K562 (cell line): ENCODE measurements at regions not wholly inside any gene's neighbourhood (a gene's known extent, or its start where the extent isn't known, plus 50 kb on each side); places are given as distances from the start of the nearest gene placed in this dataset.

Experiments
- ATAC-seq: fragments of 200-7000 bp; cut with Tn5 transposase; 3 replicates; pipeline ENCODE4 v1.9.1; 2020; ENCODE audit warnings: moderate library complexity
- BruUV-seq: library from RNA; stranded (reverse); fragments of 400-500 nt; replicated peaks from 2 replicates; lab custom pipeline; 2021; lab: Mats Ljungman, UMichigan
- CTCF ChIA-PET: fragments of 300-600 bp; formaldehyde crosslinking; extraction: SDS; loops from one replicate; lab custom pipeline; 2021; ENCODE audit warnings: low intra/inter-chr PET ratio; lab: Yijun Ruan, JAX
- POLR2A ChIA-PET: fragments of 300-600, 350-650 bp; sonication (Branson Sonifier 250); formaldehyde crosslinking; extraction: SDS; loops from one replicate; lab custom pipeline; 2021; ENCODE audit warnings: antibody characterized with exemption, inconsistent platforms; lab: Yijun Ruan, JAX
- DNase-seq, 4 experiments: peaks; one replicate each; pipeline versions ENCODE4 v3.0.0 to v3.0.0-alpha.2; 2011 to 2018; ENCODE audit warnings: low spot score in 3 of 4, mixed read lengths in 3 of 4; ENCODE audit errors: extremely low read depth in 1 of 4
- FAIRE-seq: peaks from 2 replicates; lab custom pipeline; 2011; peaks lifted over from hg19 to GRCh38; lab: Jason Lieb, UNC
- H2AFZ ChIP-seq: 2 replicates; pipeline ENCODE4 v1.6.0; 2011; ENCODE audit warnings: low read depth, low read length, control low read depth, inconsistent platforms
- H3K27ac ChIP-seq: fragments of 200-600 bp; 3 replicates; pipeline ENCODE4 v1.8.0; 2011; ENCODE audit warnings: low read depth, mild to moderate bottlenecking, control low read depth, inconsistent platforms, low read length, moderate library complexity, mixed read lengths; ENCODE audit errors: extremely low read depth
- H3K27me3 ChIP-seq, 2 experiments: fragments of 300-600 bp in 1 of 2; 2 replicates in 1 of 2; 3 replicates in 1 of 2; pipeline versions ENCODE4 v1.6.0 to v1.8.0; 2011; ENCODE audit warnings: inconsistent platforms in 2 of 2, low read length in 2 of 2, mild to moderate bottlenecking in 1 of 2, mixed read lengths in 1 of 2, moderate library complexity in 1 of 2; ENCODE audit not compliant: control insufficient read depth in 2 of 2, insufficient read depth in 2 of 2
- H3K36me3 ChIP-seq: fragments of 300-600 bp; 3 replicates; pipeline ENCODE4 v1.8.0; 2011; ENCODE audit warnings: mild to moderate bottlenecking, low read length, inconsistent platforms; ENCODE audit not compliant: control insufficient read depth, insufficient read depth
- H3K4me1 ChIP-seq, 2 experiments: fragments of 200-600 bp in 1 of 2; replicated peaks in 1 of 2; 2 replicates in 1 of 2; 3 replicates in 1 of 2; pipeline versions ENCODE4 v1.5.1 to v1.8.0; 2011; ENCODE audit warnings: inconsistent platforms in 2 of 2, low read length in 2 of 2, mild to moderate bottlenecking in 1 of 2, mixed read lengths in 1 of 2, moderate library complexity in 1 of 2; ENCODE audit not compliant: control insufficient read depth in 2 of 2, insufficient read depth in 2 of 2
- H3K4me2 ChIP-seq: 2 replicates; pipeline ENCODE4 v1.6.1; 2011; ENCODE audit warnings: low read length, control low read depth, inconsistent platforms, mixed read lengths; ENCODE audit not compliant: insufficient read depth
- H3K4me3 ChIP-seq: fragments of 200-600 bp; sonication (generic), shearing (Covaris generic); 2 replicates; pipeline ENCODE4 v1.5.1; 2016; ENCODE audit warnings: control low read depth, inconsistent platforms
- H3K79me2 ChIP-seq: fragments of 200-600 bp; 3 replicates; pipeline ENCODE4 v1.8.0; 2011; ENCODE audit warnings: low read length, inconsistent platforms; ENCODE audit not compliant: control insufficient read depth, insufficient read depth
- H3K9ac ChIP-seq, 2 experiments: 2 replicates each; pipeline versions ENCODE4 v1.6.0 to v1.6.1; 2011; ENCODE audit warnings: low read depth in 2 of 2, low read length in 2 of 2, control low read depth in 1 of 2, inconsistent platforms in 1 of 2, mild to moderate bottlenecking in 1 of 2, mixed read lengths in 1 of 2; ENCODE audit not compliant: insufficient read depth in 1 of 2
- H3K9me1 ChIP-seq: one replicate; pipeline ENCODE4 v1.6.0; 2011; ENCODE audit warnings: inconsistent platforms, mild to moderate bottlenecking, low read length, moderate library complexity; ENCODE audit not compliant: control insufficient read depth, insufficient read depth
- H3K9me3 ChIP-seq: replicated peaks from 2 replicates; pipeline ENCODE4 v1.5.1; 2011; ENCODE audit warnings: low read depth, low read length, inconsistent platforms; ENCODE audit not compliant: control insufficient read depth, insufficient read depth
- H4K20me1 ChIP-seq: replicated peaks from 2 replicates; pipeline ENCODE4 v1.6.1; 2011; ENCODE audit warnings: low read length, inconsistent platforms, mixed read lengths; ENCODE audit not compliant: control insufficient read depth, insufficient read depth
- BRF2 ChIP-seq: IDR thresholded peaks from 3 replicates; pipeline ENCODE4 v1.6.1; 2011; ENCODE audit warnings: borderline replicate concordance, mild to moderate bottlenecking; ENCODE audit not compliant: insufficient read length, insufficient read depth
- CREB5 ChIP-seq: fragments of 250-450 bp; sonication (Bioruptor Pico); IDR thresholded peaks from 2 replicates; pipeline ENCODE4 v1.5.0; 2020; ENCODE audit warnings: mild to moderate bottlenecking
- EGR1 ChIP-seq: fragments of 450-650 bp; conservative IDR thresholded peaks from 2 replicates; pipeline ENCODE4 v1.6.1; 2017; ENCODE audit warnings: mild to moderate bottlenecking
- PYGO2 ChIP-seq: fragments of 450-650 bp; IDR thresholded peaks from 2 replicates; pipeline ENCODE4 v1.6.1; 2016; ENCODE audit warnings: mild to moderate bottlenecking, missing genetic modification characterization, moderate library complexity, missing compliant biosample characterization
- SOX6 ChIP-seq: fragments of 450-650 bp; IDR thresholded peaks from 2 replicates; pipeline ENCODE4 v1.6.1; 2014; ENCODE audit warnings: mild to moderate bottlenecking
- ZNF785 ChIP-seq: fragments of 250-450 bp; sonication (Bioruptor Pico); IDR thresholded peaks from 2 replicates; pipeline ENCODE4 v1.4.0; 2020; ENCODE audit warnings: mild to moderate bottlenecking
- WGBS: fragments of 100-300 bp; shearing (Covaris generic); methylation state at CpG from one replicate; pipeline ENCODE4 v1.1.6; 2016; ENCODE audit warnings: low coverage, mixed read lengths; ENCODE audit not compliant: insufficient coverage; ENCODE audit errors: missing lambda C conversion rate; 5-methylcytosine and 5-hydroxymethylcytosine counted together
- in situ Hi-C: fragments of 300-500 bp; cut with MboI; formaldehyde crosslinking; loops from 4 replicates; pipeline ENCODE4 v1.15.0; 2018; ENCODE audit warnings: inconsistent platforms, mixed read lengths
- intact Hi-C: fragments of 100-400 bp; cut with micrococcal nuclease; formaldehyde crosslinking; loops from 2 replicates; pipeline ENCODE4 v1.14.2; 2022

GRCh38 chr22:48137640-48138039 lies 1375.2 kb downstream of the TBC1D22A start:
- Histone ChIP-seq H3K36me3 (no peaks in the 10 kb centered on the region), H3K4me2 (no peak overlapping the region), H3K27me3 (peaks cover 0 to 10% of the 10 kb centered on the region in 2 experiments; a peak in 1 of 5 replicates), H3K9me3 (no peaks in the 10 kb centered on the region), H2AFZ (no peak overlapping the region), H4K20me1 (no peaks in the 10 kb centered on the region), H3K27ac (no peak overlapping the region), H3K9me1 (no peaks in the 10 kb centered on the region), H3K79me2 (no peaks in the 10 kb centered on the region), H3K4me1 (no peaks in the 10 kb centered on the region), H3K9ac (no peak overlapping the region), H3K4me3 (no peak overlapping the region)
- intact Hi-C loops (no loop called here), in situ Hi-C loops (no loop called here)
- ATAC-seq = no peak
- no peak for DNase-seq
- no peak for FAIRE-seq
- POLR2A ChIA-PET = no interaction called here
- CTCF ChIA-PET = no interaction called here
- WGBS = 0% methylated on average over 6 of the region's 10 CpGs
- BruUV-seq = no TSS peak
- TF ChIP-seq SOX6 = no peak
- no peak for TF ChIP-seq CREB5 (CRISPR knock-in tag)
- no peak for TF ChIP-seq PYGO2 (tag)
- no peak for TF ChIP-seq EGR1
- TF ChIP-seq BRF2 = no peak
- no peak for TF ChIP-seq ZNF785 (CRISPR knock-in tag)
